H54 (cell line): ENCODE measurements at regions not wholly inside any gene's neighbourhood (a gene's known extent, or its start where the extent isn't known, plus 50 kb on each side); places are given as distances from the start of the nearest gene placed in this dataset.
"Not testable (repeated sequence)": the region's sequence is repeated elsewhere in the genome, so short reads cannot be mapped to it uniquely, and the experiment has no call there.

Experiments used
- DNase-seq: peaks from one replicate; pipeline ENCODE4 v3.0.0; 2011; ENCODE audit warnings: low spot score, mixed read lengths; ENCODE audit not compliant: insufficient read length
- FAIRE-seq: peaks from 3 replicates; lab custom pipeline; 2011; peaks lifted over from hg19 to GRCh38; lab: Jason Lieb, UNC
- POLR2A ChIP-seq: IDR thresholded peaks from 2 replicates; pipeline ENCODE4 v1.6.1; 2011; ENCODE audit warnings: low read depth, mild to moderate bottlenecking, low read length

DNA sequence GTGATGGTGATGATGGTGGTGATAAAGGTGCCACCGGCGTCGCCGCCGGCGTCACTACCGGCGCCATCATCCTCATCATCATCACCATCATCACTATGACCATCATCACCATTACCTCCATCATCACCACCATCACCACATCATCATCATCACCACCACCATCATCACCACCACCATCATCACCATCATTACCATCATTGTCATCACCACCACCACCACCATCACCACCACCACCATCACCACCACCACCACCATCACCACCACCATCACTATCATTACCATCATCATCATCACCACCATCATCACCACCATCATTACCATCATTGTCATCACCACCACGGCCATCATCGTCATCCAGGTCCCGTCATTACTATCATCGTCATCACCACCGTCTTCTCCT lies 179.7 kb downstream of the NPIPB11 start:
- FAIRE-seq (no peak), DNase-seq (no peak)
- TF ChIP-seq POLR2A, result no peak

DNA sequence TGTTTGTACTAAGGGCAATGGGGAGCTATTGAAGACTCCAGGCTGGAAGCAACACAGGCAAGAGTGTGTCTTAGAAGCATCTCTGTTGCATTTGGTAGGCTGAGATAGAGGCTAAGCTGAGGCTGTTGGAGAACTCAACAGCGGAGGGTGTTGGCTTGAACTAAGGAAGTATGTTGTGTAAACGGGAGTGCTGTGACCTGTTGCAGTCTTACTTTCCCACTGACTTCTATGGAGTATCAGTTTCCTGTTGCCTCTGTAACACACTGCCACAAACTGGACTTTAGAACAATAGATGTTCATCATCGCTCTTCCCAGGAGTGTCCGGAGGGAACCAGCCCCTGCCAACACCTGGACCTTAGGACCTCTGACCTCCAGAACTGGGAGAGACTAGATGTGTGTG lies 181.8 kb downstream of the NPIPB11 start:
- FAIRE-seq, DNase-seq: not testable (repeated sequence)

DNA sequence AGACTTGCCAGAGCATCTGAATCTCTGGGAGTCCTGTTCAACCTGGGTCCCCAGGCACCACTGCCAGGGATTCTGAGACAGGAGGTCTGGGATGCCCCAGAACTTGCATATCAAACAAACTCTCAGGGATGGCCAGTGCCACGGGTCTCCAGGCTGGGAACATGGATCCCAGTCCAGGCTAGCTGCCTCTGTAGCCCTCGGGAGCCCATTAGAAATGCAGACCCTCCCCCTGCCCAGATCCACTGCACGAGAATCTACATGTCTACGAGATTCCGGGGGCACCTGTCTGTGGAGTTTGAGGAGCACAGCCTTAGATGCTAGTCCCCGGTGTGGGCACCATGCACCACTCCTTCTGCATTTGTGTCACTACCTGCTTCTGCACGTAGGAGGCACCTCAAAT lies 183.9 kb downstream of the NPIPB11 start:
- FAIRE-seq, DNase-seq: not testable (repeated sequence)

DNA sequence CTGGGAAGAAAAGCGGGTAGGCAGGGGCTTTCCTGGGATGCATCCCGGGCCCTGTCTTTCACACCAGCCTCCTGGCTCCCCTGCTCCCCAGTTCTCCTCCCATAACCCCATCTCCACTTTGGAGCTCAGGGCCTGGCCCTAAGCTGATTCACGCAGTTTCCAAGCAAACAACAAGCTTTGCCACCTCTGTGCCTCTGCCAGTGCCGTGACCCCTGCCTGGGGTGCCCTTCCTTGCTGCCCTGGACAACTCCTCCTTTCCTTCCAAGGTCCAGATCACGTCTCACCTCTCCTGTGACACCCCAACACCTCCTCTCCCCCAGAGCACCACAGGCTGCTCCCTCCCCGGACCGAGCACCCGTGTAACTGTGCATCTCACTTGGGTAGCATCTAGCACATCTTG lies 184.5 kb downstream of the NPIPB11 start:
- not testable (repeated sequence) for FAIRE-seq, DNase-seq

DNA sequence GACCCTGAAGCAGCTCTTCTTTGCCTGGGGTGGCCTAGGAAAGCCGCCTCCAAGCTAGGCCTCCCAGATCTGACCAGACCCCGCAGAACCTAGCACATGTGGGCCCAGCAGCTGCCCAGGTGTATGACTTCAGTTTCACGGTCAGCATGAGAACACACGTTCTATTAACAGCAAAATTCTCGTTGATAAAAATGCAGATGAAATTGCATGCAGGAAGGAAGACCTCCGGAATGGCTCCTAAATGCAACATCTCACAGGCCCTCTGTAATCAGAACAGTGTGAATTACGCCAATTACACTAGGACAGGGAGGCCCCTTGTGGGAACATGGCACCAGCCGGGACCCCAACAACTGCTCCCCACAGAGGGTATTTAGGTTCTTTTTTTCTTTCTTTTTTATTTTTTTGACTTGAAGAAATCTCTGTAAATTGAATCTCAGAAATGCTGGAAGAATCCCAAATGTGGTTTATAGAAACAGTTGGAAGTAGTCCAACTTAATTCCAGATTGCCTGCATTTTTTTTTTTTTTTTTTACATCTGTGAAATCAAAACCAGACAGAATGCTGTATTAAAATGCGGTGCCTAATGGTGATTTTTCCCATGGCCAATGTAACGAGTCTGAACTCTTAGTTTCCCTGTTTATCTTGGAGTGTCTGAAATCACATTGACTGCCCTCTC lies 185.1 kb downstream of the NPIPB11 start:
- DNase-seq, FAIRE-seq: not testable (repeated sequence)

DNA sequence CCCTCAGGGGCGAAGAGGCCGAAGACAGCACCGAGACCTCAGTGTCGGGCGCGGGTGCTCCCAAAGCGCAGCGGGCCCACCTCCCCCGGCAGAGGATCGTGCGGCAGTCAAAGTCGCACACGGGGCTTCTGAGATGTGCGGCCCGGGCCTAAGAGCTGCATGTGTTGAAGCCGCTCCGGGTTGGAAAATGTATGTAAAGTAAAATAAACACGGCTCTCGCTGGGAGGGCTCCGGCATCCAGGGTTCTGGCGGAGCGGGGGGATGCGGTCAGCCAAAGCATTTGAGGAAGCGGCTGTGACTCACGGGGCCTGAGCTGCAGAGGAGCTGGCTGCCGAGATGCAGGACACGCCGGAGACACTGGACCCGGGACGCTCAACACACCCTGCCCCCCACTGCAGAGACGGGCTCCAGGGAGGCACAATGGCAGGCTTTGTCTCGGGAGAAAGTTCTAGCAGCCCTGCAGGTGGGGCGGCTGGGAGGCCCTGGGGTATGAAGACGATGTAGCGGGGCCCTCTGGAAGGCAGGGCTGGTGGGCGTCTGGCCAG lies 185.8 kb downstream of the NPIPB11 start:
- DNase-seq, result peak; percentile 15
- not testable (repeated sequence) for FAIRE-seq

DNA sequence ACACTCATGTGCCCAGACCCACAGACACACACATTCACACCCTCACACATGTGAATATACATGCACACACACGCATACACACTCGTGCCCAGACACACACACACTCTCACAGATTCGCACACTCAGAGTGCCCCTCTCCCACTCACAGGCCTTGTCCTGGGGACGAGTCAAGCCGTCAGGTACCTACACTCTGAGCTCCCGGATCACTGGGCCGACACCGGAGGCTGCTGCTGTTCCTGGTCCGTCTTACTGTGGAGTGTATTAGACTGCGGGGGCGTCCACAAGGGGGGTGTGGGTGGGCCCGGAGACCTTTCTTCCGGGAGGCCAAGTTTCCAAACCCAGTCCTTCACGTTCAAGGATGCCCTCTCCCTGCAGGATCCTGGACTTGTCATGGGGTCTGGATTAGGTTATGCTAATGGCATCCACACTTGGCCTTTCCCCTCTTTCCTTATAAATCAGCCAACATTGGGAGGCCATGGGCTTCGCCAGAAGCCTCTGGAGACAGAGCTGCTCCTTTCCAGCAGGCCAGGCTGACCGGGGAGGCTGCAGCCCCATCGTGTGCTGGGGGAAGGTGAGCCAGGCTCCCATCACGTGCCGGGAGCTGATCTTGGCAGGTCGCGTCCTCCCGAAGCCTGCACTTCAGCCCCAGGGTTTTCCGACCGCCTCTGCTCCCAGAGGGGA lies 186.4 kb downstream of the NPIPB11 start:
- not testable (repeated sequence) for FAIRE-seq

DNA sequence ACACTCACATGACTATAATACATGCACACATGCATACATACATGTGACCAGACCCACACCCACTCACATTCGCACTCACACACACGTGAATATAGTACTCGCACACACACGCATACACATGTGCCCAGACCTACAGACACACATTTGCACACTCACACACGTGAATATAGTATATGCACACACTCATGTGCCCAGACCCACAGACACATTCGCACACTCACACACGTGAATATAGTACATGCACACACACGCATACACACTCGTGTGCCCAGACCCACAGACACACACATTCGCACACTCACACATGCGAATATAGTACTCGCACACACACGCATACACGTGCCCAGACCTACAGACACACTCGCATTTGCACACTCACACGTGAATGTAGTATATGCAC lies 186.9 kb downstream of the NPIPB11 start:
- FAIRE-seq, DNase-seq: not testable (repeated sequence)

More for the DNA sequence above, 186.4 kb downstream of the NPIPB11 start:
- not testable (repeated sequence) for DNase-seq

DNA sequence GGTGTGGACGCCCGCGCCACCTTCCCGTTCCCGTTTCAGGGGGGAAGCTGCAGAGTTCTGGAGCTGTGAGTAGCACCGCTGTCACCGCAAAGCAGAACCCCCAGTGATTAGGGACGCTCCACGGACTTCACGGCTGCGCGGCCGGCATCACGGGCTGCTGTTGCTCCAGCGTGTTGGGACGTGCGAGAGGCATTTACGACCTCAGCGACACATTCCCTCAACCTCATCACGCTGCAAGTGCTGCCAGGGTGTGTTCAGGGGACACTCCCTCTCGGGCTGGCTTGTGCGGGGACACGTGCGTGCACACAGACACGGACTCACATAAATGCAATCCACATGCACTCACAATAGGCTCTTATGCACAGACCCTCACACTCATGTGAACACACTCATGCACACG lies 187.9 kb downstream of the NPIPB11 start:
- not testable (repeated sequence) for FAIRE-seq, DNase-seq

DNA sequence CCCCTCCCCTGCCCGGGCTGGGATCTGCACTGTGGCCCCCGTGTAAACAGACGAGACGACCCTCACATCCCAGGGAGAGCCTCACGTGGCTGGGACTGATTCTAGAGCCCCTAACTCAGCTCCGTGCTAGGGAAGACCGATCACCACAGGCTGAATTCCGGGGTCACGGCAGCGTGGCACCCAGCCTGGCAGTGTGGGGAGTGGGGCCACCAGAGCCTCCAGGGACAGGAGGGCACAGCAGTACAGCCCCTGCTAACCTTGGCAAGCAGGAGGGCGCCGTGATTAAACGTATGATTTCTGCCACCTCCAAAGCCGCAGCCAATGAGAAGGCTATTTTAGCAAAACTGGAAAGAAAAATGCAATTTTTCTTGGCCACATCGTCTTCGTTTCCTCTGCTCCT lies 188.3 kb downstream of the NPIPB11 start:
- not testable (repeated sequence) for FAIRE-seq, DNase-seq

DNA sequence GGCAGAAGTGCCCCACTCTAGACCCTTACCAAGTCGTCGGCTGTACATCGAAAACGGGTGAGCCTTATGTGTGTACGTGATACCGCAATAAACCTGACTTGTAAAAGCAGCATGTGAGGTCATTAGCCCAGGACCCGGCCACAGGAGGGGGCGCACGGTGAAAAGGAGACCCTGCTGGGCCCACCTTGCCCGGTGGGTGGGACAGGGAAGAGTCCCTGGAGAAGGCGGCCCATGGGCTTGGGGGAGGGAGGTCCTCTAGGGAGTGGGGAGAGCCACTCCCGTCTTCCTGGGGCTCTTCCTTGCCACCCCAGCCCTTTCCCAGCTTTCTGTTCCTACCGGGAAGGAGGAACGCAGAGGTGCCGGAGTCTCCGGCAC lies 188.8 kb downstream of the NPIPB11 start:
- DNase-seq, FAIRE-seq: not testable (repeated sequence)

DNA sequence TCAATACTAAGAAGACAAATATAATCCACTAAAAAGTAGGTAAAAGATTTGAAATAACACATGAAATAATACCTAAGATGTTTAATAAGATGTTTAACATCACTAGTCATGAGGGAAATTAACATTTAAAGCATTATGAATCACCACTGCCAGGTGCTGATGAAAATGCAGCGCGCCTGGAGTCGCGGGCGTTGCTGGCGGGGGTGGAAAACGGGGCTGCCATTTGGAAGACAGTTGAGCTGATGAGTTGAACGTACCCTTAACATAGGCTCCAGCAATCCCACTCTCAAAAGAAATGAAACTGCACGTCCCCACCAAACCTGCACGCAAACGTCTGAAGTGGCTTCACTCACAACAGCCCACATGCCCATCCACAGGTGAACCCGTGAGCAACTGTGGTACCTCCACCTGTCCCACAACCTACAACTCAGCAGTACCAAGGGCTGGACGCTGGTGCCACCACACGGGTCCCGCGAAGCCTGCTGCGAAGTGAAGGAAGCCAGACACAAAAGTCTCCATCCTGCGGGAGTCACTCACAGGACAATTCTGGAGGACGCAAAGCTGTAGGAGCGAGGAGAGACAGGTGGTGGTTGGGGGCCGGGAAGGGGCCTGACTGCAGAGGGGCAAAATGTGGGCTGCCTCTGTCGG lies 189.3 kb downstream of the NPIPB11 start:
- not testable (repeated sequence) for DNase-seq, FAIRE-seq

DNA sequence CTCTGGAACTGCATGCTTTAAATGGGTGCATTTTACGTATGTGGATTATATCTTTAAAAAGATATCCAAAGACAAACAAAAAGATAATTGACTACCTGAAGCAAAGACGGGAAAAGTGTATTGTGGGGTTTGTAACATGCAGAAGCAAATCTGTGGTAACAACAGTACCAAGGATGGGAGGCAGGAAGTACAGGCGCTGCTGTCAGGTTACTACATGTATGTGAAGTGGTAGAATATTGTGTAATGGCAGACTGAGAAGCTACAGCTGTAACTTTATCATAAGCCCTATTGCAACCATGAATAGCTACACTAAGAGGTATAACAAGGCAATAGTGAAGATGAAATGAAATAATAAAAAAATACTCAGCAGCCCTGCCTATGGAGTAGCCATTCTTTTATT lies 192.7 kb downstream of the NPIPB11 start:
- not testable (repeated sequence) for DNase-seq, FAIRE-seq

DNA sequence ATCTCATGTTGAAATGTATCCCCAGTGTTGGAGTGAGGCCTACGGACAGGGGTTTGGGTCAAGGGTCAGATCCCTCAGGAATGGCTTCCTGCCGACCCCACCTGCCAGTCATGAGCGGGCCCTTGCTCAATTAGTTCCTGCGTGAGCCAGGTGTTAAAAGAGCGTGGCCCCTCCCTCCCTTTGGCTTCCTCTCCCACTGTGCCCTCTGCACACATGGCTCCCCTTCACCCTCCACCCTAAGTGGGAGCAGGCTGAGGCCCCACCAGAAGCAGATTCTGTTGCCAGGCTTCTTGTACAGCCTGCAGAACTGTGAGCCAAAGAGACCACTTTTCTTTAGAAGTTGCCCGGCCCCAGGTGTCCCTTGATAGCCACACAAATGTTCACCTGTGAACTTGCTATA lies 193.3 kb downstream of the NPIPB11 start:
- DNase-seq, FAIRE-seq: not testable (repeated sequence)

DNA sequence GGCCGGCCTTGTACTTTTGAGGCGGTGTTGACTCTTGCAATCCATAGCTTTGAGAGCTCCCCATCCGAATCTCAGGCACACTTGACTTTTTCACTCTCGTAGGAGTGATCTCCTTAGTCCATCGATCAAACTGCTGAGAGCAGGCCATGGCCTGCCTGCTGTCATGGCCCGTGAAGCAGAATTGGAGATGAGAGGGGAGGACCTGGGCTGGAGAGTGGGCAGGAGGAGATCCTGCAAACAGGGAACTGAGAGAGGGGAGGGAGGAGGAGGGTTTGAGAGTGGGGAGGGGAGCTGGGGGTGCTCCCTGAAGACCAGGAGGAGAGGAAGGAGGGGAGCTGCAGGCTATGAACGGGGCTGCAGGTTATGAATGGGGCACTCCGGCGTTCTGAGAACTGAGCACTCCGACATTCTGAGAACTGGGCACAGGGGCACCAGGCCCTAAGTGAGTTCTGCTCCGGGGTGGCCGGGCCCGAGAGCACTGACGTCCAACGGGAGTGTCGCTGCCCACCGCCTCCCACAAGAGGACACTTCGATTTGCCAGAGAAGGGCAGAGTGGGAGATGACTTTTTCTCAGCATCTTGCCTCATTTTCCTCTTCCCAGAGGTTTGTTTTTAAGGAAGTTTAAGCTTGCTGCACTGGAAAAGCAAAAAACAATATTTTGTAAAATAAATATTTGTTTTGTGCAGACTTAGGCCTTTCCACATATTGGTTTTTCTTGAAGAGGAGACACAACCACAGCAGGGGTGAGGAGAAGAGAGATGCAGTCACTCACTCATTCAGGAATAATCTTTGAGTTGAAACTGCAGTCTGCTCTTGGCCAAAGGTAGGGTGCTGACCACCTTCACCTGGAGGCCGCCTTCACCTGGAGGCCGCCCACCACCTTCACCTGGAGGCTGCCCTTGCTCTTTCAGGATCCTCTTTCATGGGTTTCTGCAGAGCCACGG lies 194.2 kb downstream of the NPIPB11 start:
- DNase-seq, FAIRE-seq: not testable (repeated sequence)

DNA sequence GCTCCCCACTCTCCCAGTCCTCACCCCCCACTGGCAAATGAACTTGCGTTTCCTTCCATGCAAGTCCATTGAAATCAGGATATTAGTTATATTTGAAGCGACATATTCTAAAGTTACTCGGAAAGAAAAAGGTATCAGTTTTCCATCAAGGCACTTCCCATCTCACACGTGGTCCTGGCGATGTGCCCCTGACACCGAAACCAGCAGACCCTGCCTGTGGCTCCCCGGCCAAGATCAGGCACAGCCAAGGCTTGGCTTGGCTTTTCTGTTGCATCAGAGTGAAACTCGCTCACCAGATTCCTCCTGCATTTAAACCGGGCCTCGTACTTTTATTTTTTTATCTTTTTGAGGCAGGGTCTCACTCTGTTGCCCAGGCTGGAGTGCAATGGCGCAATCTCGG lies 195.1 kb downstream of the NPIPB11 start:
- not testable (repeated sequence) for FAIRE-seq, DNase-seq

DNA sequence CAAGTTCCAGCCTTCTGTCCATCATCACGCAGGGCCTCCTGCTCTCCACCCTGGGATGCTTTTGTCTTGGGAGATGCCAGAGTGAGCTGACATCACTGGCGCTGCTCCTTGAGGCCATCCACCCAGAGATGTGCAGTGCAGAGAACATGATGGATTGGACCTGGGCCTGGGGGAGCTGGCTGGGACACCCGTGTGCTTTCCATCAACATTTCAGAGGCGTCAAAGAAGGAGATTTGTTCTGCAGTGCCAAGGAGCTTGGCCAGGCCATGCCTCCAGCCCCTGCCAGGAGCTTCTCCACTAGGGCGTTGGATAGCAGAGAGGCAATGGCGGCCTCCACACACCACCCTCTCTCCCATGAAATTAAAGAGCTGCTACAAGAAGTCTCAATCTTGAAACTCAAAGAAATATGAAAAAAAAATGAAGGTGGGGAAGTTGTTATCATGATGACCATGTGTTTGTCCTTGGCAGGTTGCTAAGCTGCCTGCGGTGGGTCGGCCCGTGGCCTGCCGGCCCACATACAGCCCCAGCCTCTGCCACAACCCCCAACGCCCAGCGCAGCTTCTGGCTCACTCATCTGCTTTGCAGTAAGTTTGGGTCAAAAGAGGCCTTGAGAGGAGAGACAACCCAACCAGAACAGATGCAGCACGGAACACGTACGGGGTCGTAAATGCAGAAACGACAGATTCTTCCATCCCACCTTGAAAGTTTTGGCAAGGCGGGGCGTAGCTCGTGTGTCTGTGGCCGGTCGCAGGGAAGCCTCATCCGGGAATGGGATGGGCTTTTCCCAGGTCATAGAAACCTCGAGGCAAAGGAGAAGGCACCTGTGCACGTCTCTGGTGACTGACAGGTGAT lies 196.0 kb downstream of the NPIPB11 start:
- FAIRE-seq, DNase-seq: not testable (repeated sequence)

DNA sequence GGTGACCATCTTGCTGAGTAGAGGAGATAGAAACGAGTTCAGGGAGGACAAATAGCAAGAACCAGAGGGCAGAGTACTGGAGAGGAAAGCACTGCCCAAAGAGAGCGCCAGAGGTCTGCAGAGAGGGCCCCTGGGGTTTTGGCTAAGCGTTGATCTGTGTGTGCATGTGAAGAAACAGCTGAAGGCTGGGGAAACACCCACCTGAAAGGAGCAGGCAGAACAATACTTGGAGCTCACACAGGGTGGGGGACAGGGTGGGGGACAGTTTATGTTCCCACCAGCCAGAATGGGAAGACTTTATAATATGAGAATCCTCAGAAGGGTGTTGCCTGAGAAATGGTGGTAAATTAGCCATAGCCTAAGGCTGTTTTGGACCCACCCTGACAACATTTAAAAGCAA lies 200.4 kb downstream of the NPIPB11 start:
- not testable (repeated sequence) for FAIRE-seq, DNase-seq
